Prostate gland (tissue), 2 donors: ENCODE measurements at regions not wholly inside any gene's neighbourhood (a gene's known extent, or its start where the extent isn't known, plus 50 kb on each side); places are given as distances from the start of the nearest gene placed in this dataset.

Experiments used
- POLR2A ChIP-seq: fragments of 450-650 bp; IDR thresholded peaks from one replicate; pipeline ENCODE4 v1.6.1; 2016; ENCODE audit warnings: antibody characterized with exemption, mild to moderate bottlenecking
- TF ChIP-seq, protein P1 (sequence below), 4 experiments: fragments of 200-600 bp in 2 of 4; fragments of 450-650 bp in 2 of 4; sonication (generic) in 2 of 4; IDR thresholded peaks; 1 replicate in 3 of 4; 2 replicates in 1 of 4; pipeline ENCODE4 v1.5.1; 2016 to 2019; ENCODE audit warnings: antibody characterized with exemption in 4 of 4, mild to moderate bottlenecking in 2 of 4, moderate library complexity in 2 of 4

GRCh38 chr13:111597191-111597611, 276.8 kb downstream of the TEX29 start:
- no peak for TF ChIP-seq POLR2A
- TF ChIP-seq, protein P1, sequence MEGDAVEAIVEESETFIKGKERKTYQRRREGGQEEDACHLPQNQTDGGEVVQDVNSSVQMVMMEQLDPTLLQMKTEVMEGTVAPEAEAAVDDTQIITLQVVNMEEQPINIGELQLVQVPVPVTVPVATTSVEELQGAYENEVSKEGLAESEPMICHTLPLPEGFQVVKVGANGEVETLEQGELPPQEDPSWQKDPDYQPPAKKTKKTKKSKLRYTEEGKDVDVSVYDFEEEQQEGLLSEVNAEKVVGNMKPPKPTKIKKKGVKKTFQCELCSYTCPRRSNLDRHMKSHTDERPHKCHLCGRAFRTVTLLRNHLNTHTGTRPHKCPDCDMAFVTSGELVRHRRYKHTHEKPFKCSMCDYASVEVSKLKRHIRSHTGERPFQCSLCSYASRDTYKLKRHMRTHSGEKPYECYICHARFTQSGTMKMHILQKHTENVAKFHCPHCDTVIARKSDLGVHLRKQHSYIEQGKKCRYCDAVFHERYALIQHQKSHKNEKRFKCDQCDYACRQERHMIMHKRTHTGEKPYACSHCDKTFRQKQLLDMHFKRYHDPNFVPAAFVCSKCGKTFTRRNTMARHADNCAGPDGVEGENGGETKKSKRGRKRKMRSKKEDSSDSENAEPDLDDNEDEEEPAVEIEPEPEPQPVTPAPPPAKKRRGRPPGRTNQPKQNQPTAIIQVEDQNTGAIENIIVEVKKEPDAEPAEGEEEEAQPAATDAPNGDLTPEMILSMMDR (IDR thresholded peaks at IDR 0.05) = no peak
